Tongue (tissue), 1 donor: ENCODE measurements at regions not wholly inside any gene's neighbourhood (a gene's known extent, or its start where the extent isn't known, plus 50 kb on each side); places are given as distances from the start of the nearest gene placed in this dataset.

ENCODE experiments used
- DNase-seq: peaks from one replicate; pipeline ENCODE4 v3.0.0-alpha.2; 2015

GRCh38 chr7:42858570-42858969 lies 53.3 kb downstream of the C7orf25 start:
- DNase-seq: no peak

GRCh38 chr7:42856605-42856987 lies 55.3 kb downstream of the C7orf25 start:
- DNase-seq: no peak

- no peak for DNase-seq
Observed at GRCh38 chr7:42854571-42855118, 57.2 kb downstream of the C7orf25 start.

- DNase-seq: no peak
Observed at GRCh38 chr7:42852531-42852930, 59.3 kb downstream of the C7orf25 start.

GRCh38 chr7:42843205-42843800 lies 68.6 kb downstream of the C7orf25 start:
- DNase-seq: peak; percentile 81

- DNase-seq: no peak
Observed at GRCh38 chr7:42834676-42835075, 77.2 kb downstream of the C7orf25 start.

- DNase-seq: no peak
Observed at GRCh38 chr7:42833411-42833810, 78.5 kb downstream of the C7orf25 start.

- DNase-seq: peak; percentile 14
Observed at GRCh38 chr7:42832667-42833066, 79.2 kb downstream of the C7orf25 start.

GRCh38 chr7:42831718-42832522 lies 80.0 kb downstream of the C7orf25 start:
- DNase-seq: peak; percentile 87

- peak; percentile 89 for DNase-seq
Observed at GRCh38 chr7:42831006-42831717, 80.7 kb downstream of the C7orf25 start.

GRCh38 chr7:42812779-42813178 lies 99.1 kb downstream of the C7orf25 start:
- no peak for DNase-seq

- DNase-seq: no peak
Observed at GRCh38 chr7:42805601-42806000, 106.3 kb downstream of the C7orf25 start.

- no peak for DNase-seq
Observed at GRCh38 chr7:42794673-42795072, 117.2 kb downstream of the C7orf25 start.

- no peak for DNase-seq
Observed at GRCh38 chr7:42792841-42793240, 119.0 kb downstream of the C7orf25 start.

GRCh38 chr7:42790196-42790595 lies 121.7 kb downstream of the C7orf25 start:
- DNase-seq: no peak

GRCh38 chr7:42774436-42774835 lies 137.4 kb downstream of the C7orf25 start:
- no peak for DNase-seq

- no peak for DNase-seq
Observed at GRCh38 chr7:42770114-42770513, 141.8 kb downstream of the C7orf25 start.

GRCh38 chr7:42768045-42768444 lies 143.8 kb downstream of the C7orf25 start:
- no peak for DNase-seq

GRCh38 chr7:42766782-42767423 lies 145.0 kb downstream of the C7orf25 start:
- DNase-seq: no peak

GRCh38 chr7:42765931-42766330 lies 145.9 kb downstream of the C7orf25 start:
- no peak for DNase-seq

- DNase-seq: no peak
Observed at GRCh38 chr7:42763137-42763551, 148.7 kb downstream of the C7orf25 start.

- DNase-seq: no peak
Observed at GRCh38 chr7:42761486-42761885, 150.4 kb downstream of the C7orf25 start.

- DNase-seq: no peak
Observed at GRCh38 chr7:42758124-42758523, 153.7 kb downstream of the C7orf25 start.
